Keratinocyte (primary cell): ENCODE measurements at regions not wholly inside any gene's neighbourhood (a gene's known extent, or its start where the extent isn't known, plus 50 kb on each side); places are given as distances from the start of the nearest gene placed in this dataset.

Source experiments
- DNase-seq: peaks from one replicate; pipeline ENCODE4 v3.0.0-alpha.2; 2011; ENCODE audit warnings: low read depth, missing footprints, low spot score
- FAIRE-seq: peaks from 2 replicates; lab custom pipeline; 2011; peaks lifted over from hg19 to GRCh38; lab: Jason Lieb, UNC
- H2AFZ ChIP-seq: 2 replicates; pipeline ENCODE4 v1.6.0; 2012; ENCODE audit warnings: low read length, control low read depth, inconsistent platforms; ENCODE audit not compliant: control insufficient read depth
- H3K27ac ChIP-seq: 2 replicates; pipeline ENCODE4 v1.5.1; 2011; ENCODE audit warnings: low read length; ENCODE audit not compliant: control insufficient read depth, insufficient read depth
- H3K27me3 ChIP-seq: 3 replicates; pipeline ENCODE4 v1.6.0; 2011; ENCODE audit warnings: low read length; ENCODE audit not compliant: control insufficient read depth, insufficient read depth; ENCODE audit errors: extremely low read depth
- H3K36me3 ChIP-seq, 2 experiments: 2 replicates in 1 of 2; 3 replicates in 1 of 2; pipeline ENCODE4 v1.5.1; 2011; ENCODE audit warnings: low read length in 2 of 2, mild to moderate bottlenecking in 1 of 2; ENCODE audit not compliant: control insufficient read depth in 2 of 2, insufficient read depth in 2 of 2; ENCODE audit errors: extremely low read depth in 1 of 2
- H3K4me1 ChIP-seq: 3 replicates; pipeline ENCODE4 v1.5.1; 2011; ENCODE audit warnings: low read length; ENCODE audit not compliant: control insufficient read depth, insufficient read depth; ENCODE audit errors: extremely low read depth
- H3K4me2 ChIP-seq: 3 replicates; pipeline ENCODE4 v1.6.0; 2011; ENCODE audit warnings: low read depth, low read length; ENCODE audit not compliant: control insufficient read depth, insufficient read depth; ENCODE audit errors: extremely low read depth
- H3K4me3 ChIP-seq, 3 experiments: fragments of 200-600 bp in 1 of 3; sonication (generic) in 1 of 3; 2 replicates in 2 of 3; 3 replicates in 1 of 3; pipeline ENCODE4 v1.5.1; 2011 to 2016; ENCODE audit warnings: low read length in 3 of 3, mild to moderate bottlenecking in 3 of 3, control low read depth in 2 of 3, inconsistent platforms in 1 of 3, low read depth in 1 of 3, mixed read lengths in 1 of 3, mixed run types in 1 of 3, moderate library complexity in 1 of 3; ENCODE audit not compliant: control insufficient read depth in 2 of 3, insufficient read depth in 2 of 3; ENCODE audit errors: extremely low read depth in 1 of 3
- H3K79me2 ChIP-seq: 2 replicates; pipeline ENCODE4 v1.6.0; 2012; ENCODE audit warnings: low read length; ENCODE audit not compliant: control insufficient read depth, insufficient read depth
- H3K9ac ChIP-seq: 3 replicates; pipeline ENCODE4 v1.6.0; 2011; ENCODE audit warnings: low read length; ENCODE audit not compliant: control insufficient read depth, insufficient read depth; ENCODE audit errors: extremely low read depth
- H3K9me1 ChIP-seq: 3 replicates; pipeline ENCODE4 v1.6.0; 2011; ENCODE audit warnings: low read length; ENCODE audit not compliant: control insufficient read depth, insufficient read depth; ENCODE audit errors: extremely low read depth
- H3K9me3 ChIP-seq: 2 replicates; pipeline ENCODE4 v1.5.1; 2012; ENCODE audit warnings: low read depth, low read length; ENCODE audit not compliant: control insufficient read depth
- H4K20me1 ChIP-seq: 3 replicates; pipeline ENCODE4 v1.6.0; 2011; ENCODE audit warnings: low read length; ENCODE audit not compliant: control insufficient read depth, insufficient read depth; ENCODE audit errors: extremely low read depth
- CTCF ChIP-seq, 3 experiments: IDR thresholded peaks in 1 of 3; conservative IDR thresholded peaks in 1 of 3; optimal IDR thresholded peaks in 1 of 3; 2 replicates in 2 of 3; 3 replicates in 1 of 3; pipeline versions ENCODE3 to v1.5.1; 2011; ENCODE audit warnings: low read length in 3 of 3, mild to moderate bottlenecking in 3 of 3, moderate library complexity in 2 of 3, control low read depth in 1 of 3, inconsistent platforms in 1 of 3; ENCODE audit not compliant: insufficient read depth in 2 of 3; ENCODE audit errors: extremely low read depth in 1 of 3
- EZH2 ChIP-seq: IDR thresholded peaks from one replicate; pipeline ENCODE4 v1.6.1; 2012; ENCODE audit warnings: inconsistent platforms, mild to moderate bottlenecking, low read length, moderate library complexity
- dilution Hi-C: fragments of 300-500 bp; cut with MboI; formaldehyde crosslinking; loops from one replicate; pipeline ENCODE4 v1.7.0; 2020; ENCODE audit warnings: low sequenced_read_pairs; ENCODE audit not compliant: extremely low pct_ligation_motif_present

GRCh38 chr4:3346146-3346545 lies 53.3 kb downstream of the RGS12 start:
- no peaks in the 10 kb centered on the region for H3K79me2 ChIP-seq
- dilution Hi-C loops = no loop called here
- no peak for TF ChIP-seq EZH2
- TF ChIP-seq CTCF (optimal IDR thresholded peaks at IDR 0.05 in 1 of 3, IDR thresholded peaks at IDR 0.05 in 1 of 3, conservative IDR thresholded peaks at IDR 0.05 in 1 of 3; ENCODE audit: extremely low read depth in 1 of 3, insufficient read depth in 2 of 3, low read length in 3 of 3) = peak; percentile 63 to 84 (median 83)
- H3K36me3 ChIP-seq = no peaks in the 10 kb centered on the region
- H4K20me1 ChIP-seq = no peaks in the 10 kb centered on the region
- no peak overlapping the region for H3K27ac ChIP-seq
- no peaks in the 10 kb centered on the region for H3K27me3 ChIP-seq
- FAIRE-seq (peak; percentile 97), DNase-seq (peak; percentile 11)
- H3K4me3 ChIP-seq = no peak overlapping the region
- H3K9me1 ChIP-seq = no peaks in the 10 kb centered on the region
- no peak overlapping the region for H2AFZ ChIP-seq
- no peak overlapping the region for H3K4me2 ChIP-seq
- H3K4me1 ChIP-seq = peaks cover 3% of the 10 kb centered on the region
- no peak overlapping the region for H3K9ac ChIP-seq
- no peaks in the 10 kb centered on the region for H3K9me3 ChIP-seq

GRCh38 chr4:3347871-3348270 lies 55.0 kb downstream of the RGS12 start:
- H3K27me3 ChIP-seq = no peaks in the 10 kb centered on the region
- no peak for FAIRE-seq
- no peaks in the 10 kb centered on the region for H3K9me3 ChIP-seq
- H3K79me2 ChIP-seq = no peaks in the 10 kb centered on the region
- no peak for TF ChIP-seq EZH2
- TF ChIP-seq CTCF (optimal IDR thresholded peaks at IDR 0.05 in 1 of 3, IDR thresholded peaks at IDR 0.05 in 1 of 3, conservative IDR thresholded peaks at IDR 0.05 in 1 of 3; ENCODE audit: extremely low read depth in 1 of 3, insufficient read depth in 2 of 3, low read length in 3 of 3) = no peak
- H3K9ac ChIP-seq = no peak overlapping the region
- H2AFZ ChIP-seq = no peak overlapping the region
- H3K4me3 ChIP-seq = no peak overlapping the region
- peaks cover 3% of the 10 kb centered on the region for H3K4me1 ChIP-seq
- no peak for DNase-seq
- H3K27ac ChIP-seq = no peak overlapping the region
- no peaks in the 10 kb centered on the region for H3K36me3 ChIP-seq
- H3K4me2 ChIP-seq = no peak overlapping the region
- dilution Hi-C loops = no loop called here
- no peaks in the 10 kb centered on the region for H4K20me1 ChIP-seq
- H3K9me1 ChIP-seq = no peaks in the 10 kb centered on the region
